ENCODE measurements at regions not wholly inside any gene's neighbourhood (a gene's known extent, or its start where the extent isn't known, plus 50 kb on each side); places are given as distances from the start of the nearest gene placed in this dataset.

DNA sequence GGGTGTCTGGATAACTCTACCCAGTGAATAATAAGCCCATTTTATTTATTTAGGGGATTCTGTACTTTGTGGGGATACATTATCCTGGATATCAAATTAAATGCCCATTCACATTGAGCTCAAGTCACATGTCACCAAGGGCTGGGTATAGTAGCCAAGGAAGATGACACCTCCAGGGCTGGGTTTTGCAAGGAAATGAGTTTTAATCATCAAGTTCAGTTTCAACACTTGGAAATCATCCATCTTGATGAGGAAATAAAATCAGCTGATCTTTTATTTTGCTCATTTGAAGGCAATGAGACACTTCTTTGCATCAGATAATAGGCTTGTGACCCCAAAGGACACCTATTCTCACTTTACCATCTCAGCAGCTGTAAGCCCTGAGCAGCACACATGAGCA is 80.0 kb upstream of the TNR start:
- no peak for DNase-seq

DNA sequence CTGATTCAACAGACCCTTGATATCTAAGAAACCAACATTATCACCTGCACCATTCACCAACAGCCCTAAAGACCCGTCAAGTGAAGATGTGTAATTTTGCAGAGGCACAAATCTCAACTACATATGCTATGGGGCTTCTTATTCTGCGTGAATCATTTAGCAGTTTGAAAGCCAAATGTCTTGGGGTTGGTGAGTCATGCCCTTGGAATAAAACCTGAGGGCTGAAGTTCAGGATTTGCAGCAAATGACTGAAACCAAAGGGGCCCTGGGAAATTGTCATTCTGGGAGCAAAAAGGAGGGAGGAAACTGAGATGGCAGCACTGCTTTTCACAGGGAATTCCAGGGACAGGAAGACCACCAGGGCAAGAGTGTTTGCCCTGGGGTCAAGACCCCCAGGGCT is 79.2 kb upstream of the TNR start:
- DNase-seq, result no peak

GRCh38 chr1:175820456-175821025 is 77.1 kb upstream of the TNR start:
- DNase-seq, result no peak

DNA sequence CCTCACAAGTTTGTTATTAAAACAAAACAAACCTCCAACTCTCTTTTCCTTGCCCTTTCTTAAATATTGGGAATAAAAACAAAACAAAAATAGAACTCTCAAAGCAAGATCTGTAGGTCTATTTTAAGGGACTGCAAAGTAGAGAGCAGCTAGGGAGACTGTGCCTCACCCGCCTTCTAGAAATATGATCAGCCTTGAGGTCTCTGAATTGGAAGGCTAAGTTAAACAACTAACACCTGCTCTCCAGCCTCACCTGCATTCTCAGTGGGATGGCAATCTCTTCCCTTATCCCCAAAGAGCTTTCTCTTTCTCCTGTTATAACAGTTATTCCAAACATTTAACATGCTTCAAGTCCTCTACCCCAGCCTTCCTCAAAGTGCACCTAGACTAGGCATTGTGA is 75.5 kb upstream of the TNR start:
- no peak for DNase-seq

DNA sequence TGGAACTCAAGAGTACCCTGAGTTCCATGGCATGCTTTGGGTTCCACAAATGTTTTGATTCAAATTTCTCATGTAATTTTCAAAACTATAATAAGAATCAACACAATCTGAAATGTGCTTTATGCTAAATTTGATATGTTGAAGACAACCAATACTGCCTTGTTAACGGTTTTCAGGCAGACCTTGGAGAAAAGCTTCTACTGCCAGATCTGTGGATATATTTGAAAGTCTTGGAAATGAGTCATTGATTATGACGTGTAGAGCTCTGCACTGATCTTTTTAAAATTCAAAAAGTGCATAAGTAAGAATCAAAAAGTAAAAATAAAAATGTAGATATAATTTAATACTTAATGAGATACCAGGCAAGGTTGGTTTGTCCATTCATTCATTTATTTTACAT is 74.0 kb upstream of the TNR start:
- no peak for DNase-seq

DNA sequence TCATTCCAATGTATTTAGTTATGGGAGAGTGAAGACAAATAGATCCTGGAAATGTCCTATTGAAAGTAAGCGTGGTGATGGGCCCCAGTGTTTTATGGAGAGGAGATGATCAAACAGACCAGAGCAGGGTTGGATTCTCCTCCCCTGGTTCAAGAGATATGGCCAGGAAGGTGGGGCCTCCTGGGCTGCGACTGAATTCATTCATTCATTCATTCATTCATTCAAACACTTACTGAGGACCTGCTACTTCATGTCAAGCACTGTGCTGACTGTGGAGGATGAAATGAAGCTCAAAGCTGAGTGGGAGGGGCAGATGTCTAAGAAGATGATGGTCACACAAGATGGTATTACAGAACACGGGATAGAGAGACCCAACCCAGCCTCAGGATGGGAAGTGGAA is 71.5 kb upstream of the TNR start:
- DNase-seq, result no peak

DNA sequence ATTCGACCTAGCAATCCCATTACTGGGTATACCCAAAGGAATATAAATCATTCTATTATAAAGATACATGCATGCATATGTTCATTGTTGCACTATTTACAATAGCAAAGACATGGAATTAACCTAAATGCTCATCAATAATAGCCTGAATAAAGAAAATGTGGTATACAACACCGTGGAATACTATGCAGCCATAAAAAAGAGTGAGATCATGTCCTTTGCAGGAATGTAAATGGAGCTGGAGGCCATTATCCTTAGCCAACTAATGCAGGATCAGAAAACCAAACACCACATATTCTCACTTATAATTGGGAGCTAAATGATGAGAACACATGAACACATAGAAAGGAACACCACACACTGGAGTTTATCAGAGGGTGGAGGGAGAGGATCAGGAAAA is 69.5 kb upstream of the TNR start:
- DNase-seq, result no peak

DNA sequence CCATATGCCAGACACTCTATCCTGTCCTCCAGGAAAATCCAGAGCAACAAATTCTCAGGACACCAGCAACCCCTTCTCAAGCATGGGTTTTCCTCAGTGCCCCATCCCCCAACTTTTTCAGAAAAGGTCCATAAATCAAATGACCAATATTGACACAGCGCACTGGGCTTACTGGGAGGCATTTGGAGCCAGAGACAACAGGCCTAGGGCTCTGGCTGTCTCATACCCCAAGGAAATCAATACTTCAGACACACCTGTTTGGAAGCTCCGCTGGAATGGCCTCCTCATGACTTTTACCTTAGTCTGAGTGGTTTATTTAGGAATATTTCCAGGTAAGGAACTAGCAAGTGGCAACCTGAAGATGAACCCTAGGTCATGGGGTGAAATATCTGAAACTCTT is 66.9 kb upstream of the TNR start:
- DNase-seq, result no peak

GRCh38 chr1:175808999-175809398 is 65.6 kb upstream of the TNR start:
- DNase-seq, result no peak

- no peak for DNase-seq
Measured at GRCh38 chr1:175808573-175808972, 65.2 kb upstream of the TNR start.

DNA sequence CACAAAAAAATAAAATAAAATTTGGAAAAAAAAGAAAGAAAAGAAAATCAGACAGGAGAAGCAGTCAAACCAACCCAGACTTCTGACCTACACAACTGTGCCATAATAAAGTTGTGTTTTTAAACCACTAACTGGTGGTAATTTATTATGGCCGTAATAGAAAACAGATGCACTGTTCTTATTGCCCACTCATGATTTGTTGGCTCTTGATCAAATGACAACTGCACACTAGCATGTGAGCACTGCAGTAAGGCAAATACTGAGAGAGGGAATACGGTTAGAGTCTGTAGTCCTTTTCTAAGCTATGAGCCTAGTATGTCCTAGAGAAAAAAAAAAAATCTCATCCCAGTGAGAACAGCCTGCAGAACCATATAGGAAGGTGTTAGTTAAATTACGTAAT is 61.2 kb upstream of the TNR start:
- DNase-seq, result no peak

GRCh38 chr1:175803413-175803812 is 60.0 kb upstream of the TNR start:
- no peak for DNase-seq

DNA sequence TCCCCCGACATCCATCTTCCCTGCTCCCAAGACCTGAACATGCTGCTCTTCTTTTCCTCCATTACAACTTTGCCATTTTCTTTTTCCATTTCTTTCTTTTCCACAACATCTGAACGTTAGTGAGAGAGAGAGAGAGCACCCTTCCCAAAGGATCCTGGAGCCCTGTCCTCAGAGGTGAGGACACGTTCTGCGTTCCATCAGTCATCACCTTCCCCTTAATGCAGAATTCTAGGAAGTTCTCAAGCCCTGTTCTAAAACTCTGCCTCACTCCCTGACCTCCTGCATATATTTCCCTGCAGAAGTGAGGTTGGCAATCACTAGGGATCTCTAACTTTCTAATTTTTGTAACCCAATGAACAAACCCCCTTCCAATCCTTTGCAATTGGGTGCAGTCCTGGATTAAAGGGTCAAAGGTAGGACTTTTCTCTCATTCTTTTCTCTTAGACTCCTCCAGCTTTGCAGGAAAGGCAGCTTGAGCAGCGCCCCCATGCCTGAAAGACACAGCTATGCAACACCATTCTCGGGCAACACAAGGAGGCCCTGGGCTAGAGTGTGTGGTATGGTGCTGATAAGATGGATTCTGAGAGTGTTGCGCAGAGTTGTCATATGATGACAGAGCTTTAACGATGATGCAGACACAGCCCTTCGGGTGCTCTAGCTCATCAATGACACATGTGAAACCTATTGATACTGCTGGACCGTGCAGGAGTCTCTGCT is 59.2 kb upstream of the TNR start:
- no peak for DNase-seq

DNA sequence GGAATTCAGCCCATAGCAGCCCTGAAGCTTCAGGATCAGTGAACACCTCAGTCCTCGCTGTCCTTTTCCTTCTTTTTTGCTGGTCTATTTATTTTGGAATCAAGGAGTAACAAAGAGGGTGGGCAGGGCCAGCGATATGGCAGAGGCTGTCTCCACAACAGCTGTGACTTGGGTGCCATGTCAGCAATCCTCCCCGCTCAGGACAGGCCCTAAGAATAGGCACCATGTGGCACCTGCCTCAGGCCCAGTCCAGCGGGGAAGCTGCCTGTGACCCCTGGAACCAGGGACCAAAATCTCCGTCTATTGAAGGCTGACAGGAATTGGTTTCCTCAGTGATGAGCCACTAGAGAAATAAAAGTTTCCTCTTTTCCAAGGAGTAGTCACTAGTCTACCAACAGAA is 58.6 kb upstream of the TNR start:
- DNase-seq, result no peak

DNA sequence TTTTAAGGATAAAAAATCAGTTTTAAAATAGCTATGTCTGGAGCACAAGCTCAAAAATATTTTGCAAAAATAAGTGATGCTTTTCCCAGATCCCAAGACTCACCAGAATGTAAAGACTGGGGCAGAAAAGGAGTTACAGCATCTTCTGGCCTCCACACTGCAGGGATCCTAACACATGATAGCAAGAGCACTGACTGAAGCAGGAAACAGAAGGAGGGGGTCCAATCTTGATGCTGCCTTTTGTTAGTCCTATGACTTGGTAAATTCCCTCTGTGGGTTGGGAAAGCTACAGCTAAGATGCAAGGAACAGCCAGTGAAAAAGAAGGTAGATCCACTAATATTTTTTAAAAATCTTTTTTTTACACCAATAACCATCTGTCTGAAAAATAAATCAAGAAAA is 54.2 kb upstream of the TNR start:
- no peak for DNase-seq

DNA sequence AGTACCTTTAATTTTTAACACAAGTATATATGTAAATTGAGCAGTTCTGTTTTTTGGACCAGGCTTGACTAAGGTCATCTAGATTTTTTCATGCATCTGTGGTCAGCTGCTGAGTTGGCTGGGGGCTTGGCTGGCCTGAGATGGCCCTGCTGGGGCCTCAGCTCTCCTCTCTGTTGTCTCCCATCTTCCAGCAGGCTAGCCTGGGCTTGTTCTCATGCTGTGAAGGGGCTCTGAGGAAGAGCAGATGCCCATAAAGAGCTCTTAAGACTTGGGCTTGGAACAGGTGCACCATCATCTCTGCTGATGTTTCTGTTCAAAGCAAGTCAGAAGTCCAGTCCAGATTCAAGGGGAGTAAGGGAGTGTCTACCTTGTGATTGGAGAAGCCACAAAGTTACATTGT is 51.2 kb upstream of the TNR start:
- no peak for DNase-seq

- DNase-seq, result no peak
Measured at GRCh38 chr1:175793617-175794016, 50.2 kb upstream of the TNR start.
